GM21390 (cell line): ENCODE measurements at regions not wholly inside any gene's neighbourhood (a gene's known extent, or its start where the extent isn't known, plus 50 kb on each side); places are given as distances from the start of the nearest gene placed in this dataset.
A peak's percentile ranks its signal among the peaks of the same experiment; 100 is the strongest.
"Not testable (repeated sequence)": the region's sequence is repeated elsewhere in the genome, so short reads cannot be mapped to it uniquely, and the experiment has no call there.

Experiments
- ATAC-seq: cut with Tn5 transposase; IDR thresholded peaks from one replicate; pipeline ENCODE4 v1.9.1; 2021; ENCODE audit not compliant: unreplicated experiment

- ATAC-seq: no peak
Observed at GRCh38 chr12:131499160-131499863, 211.6 kb upstream of the SFSWAP start.

DNA sequence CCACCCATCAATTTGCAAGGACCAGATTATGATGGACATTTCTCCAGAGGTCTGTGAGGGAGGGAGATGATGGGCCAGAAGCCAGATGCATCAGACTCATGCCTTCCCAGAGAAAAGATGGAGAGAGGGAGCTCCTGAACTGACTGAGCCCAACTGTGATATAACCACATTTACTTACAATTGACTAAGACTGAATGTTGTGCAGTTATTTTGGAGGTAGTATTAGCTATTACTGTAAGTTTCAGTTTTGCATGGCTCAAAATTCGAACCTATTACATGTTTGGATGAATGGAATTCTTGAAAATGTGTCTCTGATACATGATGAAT, 211.1 kb upstream of the SFSWAP start:
- no peak for ATAC-seq

DNA sequence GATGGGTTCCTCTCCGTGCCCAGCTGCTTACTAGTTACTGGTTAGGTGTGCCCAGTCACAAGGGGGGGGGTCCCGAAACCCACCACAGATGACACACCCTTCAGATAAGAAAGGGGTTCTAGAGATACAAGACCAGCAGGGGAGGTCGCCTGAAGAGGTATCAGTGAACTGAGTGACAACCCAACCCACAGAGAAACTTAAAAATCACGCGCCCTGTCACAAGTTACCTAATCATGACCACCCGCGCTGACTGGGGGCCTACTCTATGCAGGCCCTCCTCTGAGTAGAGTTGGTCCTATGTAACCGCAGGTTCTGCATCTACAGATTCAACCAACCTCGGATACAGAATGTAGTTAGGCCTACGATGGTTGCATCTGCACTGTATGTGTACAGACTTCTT, 210.3 kb upstream of the SFSWAP start:
- no peak for ATAC-seq

- ATAC-seq: no peak
Observed at GRCh38 chr12:131505561-131505960, 205.3 kb upstream of the SFSWAP start.

DNA sequence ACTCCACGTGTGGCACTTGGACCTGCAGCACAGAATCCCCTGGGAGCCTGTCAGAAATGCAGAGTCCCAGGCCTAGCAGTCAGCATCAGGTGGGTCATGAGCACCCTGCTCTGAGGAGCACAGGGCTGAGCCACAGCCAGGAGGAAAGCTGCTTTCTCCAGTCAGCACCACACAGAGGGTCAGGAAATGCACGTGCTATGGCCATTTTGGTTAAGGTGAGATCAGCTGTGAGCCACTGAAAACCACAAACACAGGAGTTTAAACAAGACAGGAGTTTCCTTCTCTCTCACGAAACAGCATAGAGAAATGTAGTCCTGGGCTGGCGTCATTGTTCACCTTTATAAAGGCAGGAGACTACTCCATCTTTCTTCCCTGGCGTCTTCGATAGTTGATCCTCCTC, 204.5 kb upstream of the SFSWAP start:
- no peak for ATAC-seq

GRCh38 chr12:131507094-131507493, 203.8 kb upstream of the SFSWAP start:
- no peak for ATAC-seq

- ATAC-seq: no peak
Observed at GRCh38 chr12:131507881-131508280, 203.0 kb upstream of the SFSWAP start.

DNA sequence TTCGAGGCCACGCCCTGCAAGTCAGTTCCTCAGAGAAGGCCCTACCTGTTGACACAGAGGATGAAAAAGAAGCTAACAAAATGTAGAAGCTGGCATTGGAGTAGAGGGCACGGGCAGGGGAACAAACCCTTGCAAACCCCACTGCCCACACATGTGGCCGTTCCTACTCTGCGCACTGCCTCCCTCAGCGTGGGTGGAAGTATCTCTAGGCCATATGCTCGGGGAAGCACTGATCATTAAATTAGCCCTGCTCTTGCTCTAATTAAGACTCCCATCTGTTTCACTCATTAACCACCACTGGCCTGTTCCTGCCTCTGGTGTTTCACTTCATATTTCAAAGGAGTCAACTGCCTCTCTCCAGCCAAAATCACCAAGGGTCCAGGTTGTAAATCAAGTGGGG, 201.2 kb upstream of the SFSWAP start:
- ATAC-seq: no peak

GRCh38 chr12:131510431-131510830, 200.5 kb upstream of the SFSWAP start:
- no peak for ATAC-seq

GRCh38 chr12:131511391-131511802, 199.5 kb upstream of the SFSWAP start:
- peak; percentile 99 for ATAC-seq

DNA sequence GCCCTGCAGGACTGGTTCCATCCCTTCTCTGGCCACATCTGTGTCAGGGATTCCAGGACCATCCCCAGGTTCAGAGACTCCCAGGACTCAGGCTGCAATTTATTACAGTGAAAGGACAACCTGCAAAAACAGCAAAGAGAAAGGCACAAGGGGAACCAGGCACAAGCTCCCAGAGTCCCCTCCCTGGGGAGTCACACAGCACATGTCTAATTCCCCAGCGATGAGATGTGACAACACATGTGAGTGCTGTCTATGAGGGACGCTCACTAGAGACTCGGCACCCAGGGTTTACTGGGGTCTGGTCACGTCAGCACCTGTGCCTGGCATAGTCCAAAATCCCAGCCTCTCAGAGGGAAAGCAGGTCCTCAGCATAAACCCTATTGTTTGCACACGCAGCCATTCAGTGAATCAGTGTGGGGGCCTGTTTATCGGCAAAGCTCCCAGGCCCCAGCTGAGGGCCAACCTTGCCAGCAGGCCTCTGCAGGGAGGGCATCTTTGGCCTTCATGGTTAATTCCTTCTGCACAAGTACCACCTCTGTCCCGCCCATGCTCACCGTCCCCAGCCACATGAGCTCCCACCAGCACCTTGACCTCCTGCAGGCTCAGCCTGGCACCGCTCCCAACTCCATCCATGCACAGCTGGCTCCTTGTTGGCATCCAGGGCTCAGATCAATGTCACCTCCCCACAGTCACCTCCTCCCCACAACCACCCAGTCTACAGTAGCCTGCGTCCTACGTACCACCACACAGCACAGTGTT, 198.9 kb upstream of the SFSWAP start:
- no peak for ATAC-seq

DNA sequence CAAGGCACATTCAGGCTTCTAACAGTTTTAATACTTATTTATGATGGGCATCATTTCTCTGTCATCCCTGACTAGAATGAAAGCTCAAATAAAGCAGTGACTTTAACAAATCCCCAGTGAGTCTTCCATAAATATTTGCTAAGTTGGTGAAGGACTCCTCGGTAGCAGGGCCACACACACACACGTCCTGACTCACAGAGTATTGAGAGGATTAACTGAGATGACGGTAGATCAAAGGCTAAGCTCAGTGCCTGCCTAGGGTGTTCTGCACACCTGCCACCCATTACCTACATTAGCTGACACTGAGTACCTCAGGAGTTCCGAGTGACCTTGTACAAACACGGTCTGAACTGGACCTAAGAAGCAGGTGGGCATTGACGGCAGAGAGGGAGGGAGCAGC, 197.3 kb upstream of the SFSWAP start:
- no peak for ATAC-seq

- not testable (repeated sequence) for ATAC-seq
Observed at GRCh38 chr12:131520553-131520952, 190.3 kb upstream of the SFSWAP start.

DNA sequence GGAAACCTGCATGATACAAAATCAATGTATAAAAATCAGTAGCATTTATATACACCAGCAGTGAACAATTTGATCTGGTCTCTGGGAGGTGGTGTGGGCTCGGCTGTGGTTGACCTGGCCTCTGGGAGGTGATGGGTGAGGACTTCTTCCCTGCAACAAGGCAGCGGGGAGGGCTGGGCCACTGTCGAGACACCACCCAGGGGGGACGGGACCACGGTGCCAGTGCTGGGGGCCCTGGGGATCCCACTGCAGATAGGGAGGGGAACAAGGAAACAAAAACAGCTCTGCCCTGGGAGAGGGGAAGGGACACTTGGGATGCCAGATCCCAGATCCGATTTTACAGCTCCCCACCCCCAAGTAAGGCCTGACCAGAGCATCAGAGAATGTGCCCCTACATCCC, 189.6 kb upstream of the SFSWAP start:
- no peak for ATAC-seq

DNA sequence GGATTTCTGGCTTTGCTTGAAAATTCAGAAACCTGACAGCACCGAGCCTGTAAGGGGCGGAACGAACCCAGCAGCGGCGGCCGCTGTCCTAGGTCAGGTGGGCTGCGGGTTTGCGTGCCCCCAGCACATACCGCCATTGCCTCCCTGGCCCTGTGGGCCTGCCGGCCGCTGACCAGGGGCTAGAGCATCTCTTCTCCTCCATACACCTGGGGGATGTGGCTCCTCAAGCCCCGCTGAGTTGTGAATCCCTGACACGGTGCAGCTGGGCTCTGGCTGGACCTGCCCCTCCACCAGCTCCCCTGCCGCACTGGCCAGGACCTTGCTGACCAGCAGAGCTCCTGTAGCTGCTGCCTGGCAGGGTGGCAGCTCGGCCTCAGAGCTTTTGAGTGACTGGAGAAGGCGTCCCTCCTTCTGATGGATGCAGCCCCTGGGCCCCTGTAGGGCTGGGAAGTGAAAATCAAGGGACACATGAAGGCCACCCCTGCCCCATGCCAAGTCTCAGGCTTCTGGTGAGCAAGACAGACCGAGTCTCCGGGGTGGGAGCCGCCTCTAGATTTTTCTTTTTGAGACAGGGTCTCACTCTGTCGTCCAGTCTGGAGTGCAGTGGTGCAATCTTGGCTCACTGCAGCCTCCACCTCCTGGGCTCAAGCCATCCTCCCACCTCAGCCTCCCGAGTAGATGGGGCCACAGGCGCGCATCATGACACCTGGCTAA, 184.9 kb upstream of the SFSWAP start:
- ATAC-seq: no peak

GRCh38 chr12:131527092-131527491, 183.8 kb upstream of the SFSWAP start:
- ATAC-seq: no peak

DNA sequence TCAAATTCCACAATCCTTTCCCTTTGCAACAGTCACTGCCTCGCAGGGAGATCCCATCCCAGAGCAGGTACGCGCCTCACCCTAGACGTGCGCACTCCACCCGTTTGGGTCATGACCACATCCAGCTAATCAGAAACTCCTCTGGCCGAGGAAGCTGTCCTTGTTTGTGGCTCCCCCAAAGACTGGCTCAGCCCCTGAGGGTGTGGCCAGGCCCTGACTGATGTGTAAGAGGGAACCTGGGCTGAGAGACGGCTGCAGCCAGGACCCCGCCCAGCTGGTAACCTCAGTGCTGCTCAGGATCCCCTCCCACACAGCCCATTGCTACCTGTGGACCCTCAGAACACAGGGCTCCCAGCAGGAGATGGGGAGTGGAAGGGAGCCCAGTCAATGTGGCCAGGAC, 183.2 kb upstream of the SFSWAP start:
- ATAC-seq: no peak

GRCh38 chr12:131528144-131528543, 182.7 kb upstream of the SFSWAP start:
- no peak for ATAC-seq

- ATAC-seq: no peak
Observed at GRCh38 chr12:131528667-131529066, 182.2 kb upstream of the SFSWAP start.

DNA sequence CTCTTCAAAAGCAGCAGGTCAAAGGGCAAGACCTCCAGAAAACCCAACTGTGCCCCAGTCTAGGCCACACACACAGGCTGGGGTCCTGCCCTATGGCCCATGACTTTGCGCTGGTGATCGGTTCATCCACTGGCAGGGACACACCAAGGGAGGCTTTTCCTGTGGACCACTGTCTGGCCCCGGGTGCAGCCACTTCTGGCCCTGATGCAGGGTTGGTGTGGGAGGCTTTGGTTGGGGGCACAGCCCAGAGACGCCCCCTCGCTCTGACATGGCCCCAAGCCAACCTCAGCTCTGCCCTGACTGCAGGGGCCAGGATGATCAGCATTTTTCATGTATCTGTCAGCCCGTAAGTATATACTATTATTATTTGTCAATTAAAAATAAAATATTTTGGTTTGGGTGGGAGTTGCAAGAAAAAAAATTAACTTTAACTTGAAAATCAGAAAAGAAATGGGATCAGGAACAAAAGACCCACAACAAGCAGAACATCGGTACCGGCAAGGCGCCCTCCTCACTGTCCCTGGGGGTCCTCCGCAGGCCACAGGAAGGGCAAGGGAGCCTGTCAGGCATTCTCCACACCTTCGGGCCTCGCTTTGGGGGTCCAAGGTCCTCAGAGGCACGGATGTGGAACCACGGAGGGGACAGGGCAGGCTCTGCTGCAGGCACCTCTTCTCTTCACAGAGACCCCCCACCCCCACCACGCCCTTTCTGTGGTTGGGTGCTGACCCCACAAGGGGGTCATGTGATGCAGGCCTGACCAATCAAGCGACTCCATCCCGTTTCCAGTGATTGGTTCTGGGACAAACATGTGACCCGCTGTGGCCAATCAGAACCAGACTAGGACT, 181.5 kb upstream of the SFSWAP start:
- ATAC-seq: no peak

DNA sequence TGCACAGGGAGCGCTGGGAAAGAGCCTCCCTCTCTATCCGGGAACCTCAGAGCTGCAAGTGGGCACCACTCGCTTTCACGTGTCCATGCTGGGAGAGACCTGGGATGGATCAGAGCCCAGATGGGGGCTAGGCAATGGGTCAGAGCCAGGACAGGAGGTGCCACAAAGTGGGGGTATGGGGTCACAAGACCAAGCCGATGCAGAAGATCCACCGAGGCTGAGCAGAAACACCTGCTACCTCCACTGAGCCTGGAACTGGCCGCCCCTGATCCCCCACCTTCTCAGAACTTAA, 180.9 kb upstream of the SFSWAP start:
- ATAC-seq: no peak
